Activated naive CD4-positive, alpha-beta T cell treated with anti-CD3 and anti-CD28 coated beads for 36 hours (primary cell): ENCODE measurements at regions not wholly inside any gene's neighbourhood (a gene's known extent, or its start where the extent isn't known, plus 50 kb on each side); places are given as distances from the start of the nearest gene placed in this dataset.

ENCODE experiments used
- CTCF ChIA-PET: fragments of 350-600 bp; sonication (Branson Sonifier 250); formaldehyde crosslinking; loops from one replicate; lab custom pipeline; 2021; ENCODE audit warnings: antibody characterized with exemption; lab: Charles Lee
- DNase-seq: peaks from one replicate; pipeline ENCODE4 v3.0.0-alpha.2; 2020
- H3K27ac Mint-ChIP-seq: one replicate; pipeline ENCODE4 v1.8.0; 2021; ENCODE audit warnings: mild to moderate bottlenecking, mixed read lengths
- H3K27me3 Mint-ChIP-seq: one replicate; pipeline ENCODE4 v1.8.0; 2021; ENCODE audit warnings: low read depth, mixed read lengths
- H3K36me3 Mint-ChIP-seq: one replicate; pipeline ENCODE4 v1.8.0; 2021; ENCODE audit warnings: low read depth, mixed read lengths
- H3K4me1 Mint-ChIP-seq: one replicate; pipeline ENCODE4 v1.8.0; 2021; ENCODE audit warnings: low read depth, mixed read lengths
- H3K4me3 Mint-ChIP-seq: one replicate; pipeline ENCODE4 v1.8.0; 2021; ENCODE audit warnings: mild to moderate bottlenecking, moderate library complexity, mixed read lengths
- H3K9me3 Mint-ChIP-seq: one replicate; pipeline ENCODE4 v1.8.0; 2021; ENCODE audit warnings: mixed read lengths
- intact Hi-C: fragments of 100-400 bp; cut with micrococcal nuclease; formaldehyde crosslinking; loops from one replicate; pipeline ENCODE4 v1.15.1; 2023

DNA sequence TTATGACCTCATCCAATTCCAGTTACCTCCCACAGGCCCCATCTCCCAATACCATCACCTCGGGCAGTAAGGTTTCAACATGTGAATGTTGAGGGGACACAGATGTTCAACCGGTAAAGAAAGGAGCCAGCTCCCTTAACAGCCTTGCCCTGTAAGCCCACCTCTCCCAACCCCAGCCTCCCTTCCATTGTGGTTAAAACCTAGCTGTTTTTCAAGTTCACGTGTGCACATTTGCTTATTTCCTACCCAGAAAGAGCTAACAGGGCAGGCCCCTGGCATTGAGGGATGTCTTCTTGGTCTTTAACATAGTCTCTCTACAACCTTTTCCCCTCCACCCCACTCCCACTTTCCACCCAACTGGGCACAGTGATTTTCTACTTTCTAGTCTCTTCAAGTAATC, 385.7 kb downstream of the FBXW7 start:
- H3K27me3 Mint-ChIP-seq = no peaks in the 10 kb centered on the region
- no peak for DNase-seq
- H3K36me3 Mint-ChIP-seq = peaks cover 7% of the 10 kb centered on the region
- CTCF ChIA-PET = no interaction called here
- H3K4me1 Mint-ChIP-seq = peaks cover 7% of the 10 kb centered on the region
- no peak overlapping the region for H3K4me3 Mint-ChIP-seq
- H3K9me3 Mint-ChIP-seq = peaks cover 13% of the 10 kb centered on the region
- intact Hi-C loops = loop anchor here (1.0 kb wide), 1 partner anchor 75 kb away; no protein-coding TSS in a partner anchor
- H3K27ac Mint-ChIP-seq = no peak overlapping the region

DNA sequence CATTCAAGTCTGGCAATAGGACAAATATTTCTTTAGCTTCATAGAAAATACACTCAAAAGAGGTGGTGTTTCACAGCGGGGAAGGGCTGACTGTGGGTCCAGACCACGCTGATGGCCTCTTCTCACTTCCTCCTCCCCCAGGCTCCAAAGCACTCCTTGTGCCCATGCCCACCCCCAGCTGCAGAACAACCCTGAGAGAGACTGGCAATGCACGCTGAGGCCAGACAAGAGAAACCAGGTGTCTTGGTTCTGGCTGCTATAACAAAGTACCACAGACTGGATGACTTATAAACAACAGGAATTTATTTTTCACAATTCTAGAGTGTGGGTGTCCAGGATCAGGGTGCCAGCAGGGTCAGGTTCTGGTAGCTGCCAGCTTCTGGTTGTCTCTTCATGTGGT, 386.1 kb downstream of the FBXW7 start:
- intact Hi-C loops = loop anchor here (1.0 kb wide), 1 partner anchor 74 kb away; no protein-coding TSS in a partner anchor
- CTCF ChIA-PET = no interaction called here
- H3K9me3 Mint-ChIP-seq = peaks cover 15% of the 10 kb centered on the region
- DNase-seq = no peak
- H3K36me3 Mint-ChIP-seq = peaks cover 7% of the 10 kb centered on the region
- H3K4me1 Mint-ChIP-seq = peaks cover 4% of the 10 kb centered on the region
- no peak overlapping the region for H3K27ac Mint-ChIP-seq
- no peak overlapping the region for H3K4me3 Mint-ChIP-seq
- H3K27me3 Mint-ChIP-seq = no peaks in the 10 kb centered on the region

- intact Hi-C loops = no loop called here
- peaks cover 7% of the 10 kb centered on the region for H3K36me3 Mint-ChIP-seq
- H3K4me3 Mint-ChIP-seq = no peak overlapping the region
- CTCF ChIA-PET = no interaction called here
- no peaks in the 10 kb centered on the region for H3K27me3 Mint-ChIP-seq
- no peak overlapping the region for H3K27ac Mint-ChIP-seq
- peaks cover 19% of the 10 kb centered on the region for H3K9me3 Mint-ChIP-seq
- H3K4me1 Mint-ChIP-seq = no peaks in the 10 kb centered on the region
- no peak for DNase-seq
These were observed 387.2 kb upstream of the GATB start for GRCh38 chr4:152148057-152148456.

GRCh38 chr4:152146244-152146643, 385.4 kb upstream of the GATB start:
- H3K4me3 Mint-ChIP-seq = no peak overlapping the region
- no peaks in the 10 kb centered on the region for H3K4me1 Mint-ChIP-seq
- CTCF ChIA-PET = no interaction called here
- no peak overlapping the region for H3K27ac Mint-ChIP-seq
- H3K9me3 Mint-ChIP-seq = peaks cover 19% of the 10 kb centered on the region
- no peaks in the 10 kb centered on the region for H3K27me3 Mint-ChIP-seq
- DNase-seq = no peak
- intact Hi-C loops = no loop called here
- H3K36me3 Mint-ChIP-seq = peaks cover 7% of the 10 kb centered on the region

DNA sequence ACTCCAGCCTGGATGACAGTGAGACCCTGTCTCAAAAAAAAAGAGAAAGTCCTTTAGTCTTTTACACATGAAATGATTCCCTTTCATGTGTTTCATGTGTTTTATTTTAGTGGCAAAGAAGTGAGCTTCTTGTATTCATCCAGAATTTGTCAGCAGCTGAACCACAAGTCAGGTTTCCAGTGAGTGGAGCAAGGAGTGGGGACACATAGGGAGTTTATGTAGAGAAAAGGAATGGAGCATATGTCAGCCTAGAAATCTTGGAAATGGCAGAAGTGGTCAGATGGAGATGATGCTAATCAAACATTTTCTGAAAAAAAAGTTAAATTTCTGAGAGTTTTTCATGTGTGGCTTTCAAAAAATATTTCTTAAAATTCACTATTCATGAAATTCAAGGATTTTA, 383.0 kb upstream of the GATB start:
- no peaks in the 10 kb centered on the region for H3K27me3 Mint-ChIP-seq
- intact Hi-C loops = no loop called here
- H3K9me3 Mint-ChIP-seq = peaks cover 19% of the 10 kb centered on the region
- H3K36me3 Mint-ChIP-seq = peaks cover 7% of the 10 kb centered on the region
- DNase-seq = no peak
- no peak overlapping the region for H3K4me3 Mint-ChIP-seq
- H3K4me1 Mint-ChIP-seq = peaks cover 2% of the 10 kb centered on the region
- CTCF ChIA-PET = no interaction called here
- no peak overlapping the region for H3K27ac Mint-ChIP-seq

GRCh38 chr4:152138451-152138850, 377.6 kb upstream of the GATB start:
- no peak overlapping the region for H3K4me3 Mint-ChIP-seq
- intact Hi-C loops = no loop called here

GRCh38 chr4:152132776-152133175, 372.0 kb upstream of the GATB start:
- no peak overlapping the region for H3K27ac Mint-ChIP-seq
- CTCF ChIA-PET = no interaction called here
- intact Hi-C loops = no loop called here
- H3K9me3 Mint-ChIP-seq = no peaks in the 10 kb centered on the region
- H3K27me3 Mint-ChIP-seq = no peaks in the 10 kb centered on the region
- no peaks in the 10 kb centered on the region for H3K36me3 Mint-ChIP-seq
- no peak overlapping the region for H3K4me3 Mint-ChIP-seq
- DNase-seq = no peak
- H3K4me1 Mint-ChIP-seq = peaks cover 14% of the 10 kb centered on the region

More at GRCh38 chr4:152138451-152138850, 377.6 kb upstream of the GATB start:
- H3K27ac Mint-ChIP-seq = no peak overlapping the region
- CTCF ChIA-PET = no interaction called here
- peak; percentile 51 for DNase-seq
- H3K4me1 Mint-ChIP-seq = peaks cover 16% of the 10 kb centered on the region
- no peaks in the 10 kb centered on the region for H3K27me3 Mint-ChIP-seq
- H3K9me3 Mint-ChIP-seq = no peaks in the 10 kb centered on the region
- no peaks in the 10 kb centered on the region for H3K36me3 Mint-ChIP-seq

DNA sequence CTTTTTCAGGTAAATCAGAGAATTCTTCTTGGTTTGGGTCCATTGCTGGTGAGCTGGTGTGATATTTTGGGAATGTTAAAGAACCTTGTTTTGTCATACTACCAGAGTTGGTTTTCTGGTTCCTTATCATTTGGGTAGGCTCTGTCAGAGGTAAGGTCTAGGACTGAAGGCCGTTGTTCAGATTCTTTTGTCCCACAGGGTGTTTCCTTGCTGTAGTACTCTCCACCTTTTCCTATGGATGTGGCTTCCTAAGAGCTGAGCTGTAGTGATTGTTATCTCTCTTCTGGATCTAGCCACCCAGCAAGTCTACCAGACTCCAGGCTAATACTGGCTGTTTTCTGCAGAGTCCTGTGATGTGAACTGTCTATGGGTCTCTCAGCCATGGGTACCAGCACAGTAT, 367.5 kb upstream of the GATB start:
- H3K4me1 Mint-ChIP-seq = peaks cover 26% of the 10 kb centered on the region
- intact Hi-C loops = no loop called here
- no peak overlapping the region for H3K27ac Mint-ChIP-seq
- H3K27me3 Mint-ChIP-seq = no peaks in the 10 kb centered on the region
- DNase-seq = no peak
- H3K9me3 Mint-ChIP-seq = peaks cover 17% of the 10 kb centered on the region
- CTCF ChIA-PET = interaction anchor here (0.6 to 0.7 kb wide), 2 partner anchors 68 to 98 kb away, joined by 3 read pairs; no protein-coding TSS in a partner anchor
- no peak overlapping the region for H3K4me3 Mint-ChIP-seq
- peaks cover 1% of the 10 kb centered on the region for H3K36me3 Mint-ChIP-seq

GRCh38 chr4:152126238-152126637, 365.4 kb upstream of the GATB start:
- Mint-ChIP-seq H3K4me1 (peaks cover 24% of the 10 kb centered on the region), H3K27ac (no peak overlapping the region), H3K27me3 (no peaks in the 10 kb centered on the region), H3K36me3 (peaks cover 1% of the 10 kb centered on the region), H3K9me3 (peaks cover 30% of the 10 kb centered on the region), H3K4me3 (no peak overlapping the region)
- no peak for DNase-seq
- intact Hi-C loops = no loop called here
- CTCF ChIA-PET = no interaction called here

- CTCF ChIA-PET = no interaction called here
- intact Hi-C loops = no loop called here
- Mint-ChIP-seq H3K4me3 (no peak overlapping the region), H3K27ac (no peak overlapping the region), H3K36me3 (no peaks in the 10 kb centered on the region), H3K4me1 (peaks cover 40% of the 10 kb centered on the region), H3K9me3 (peaks cover 17% of the 10 kb centered on the region), H3K27me3 (no peaks in the 10 kb centered on the region)
- DNase-seq = no peak
These were observed 358.2 kb upstream of the GATB start for GRCh38 chr4:152118819-152119553.

DNA sequence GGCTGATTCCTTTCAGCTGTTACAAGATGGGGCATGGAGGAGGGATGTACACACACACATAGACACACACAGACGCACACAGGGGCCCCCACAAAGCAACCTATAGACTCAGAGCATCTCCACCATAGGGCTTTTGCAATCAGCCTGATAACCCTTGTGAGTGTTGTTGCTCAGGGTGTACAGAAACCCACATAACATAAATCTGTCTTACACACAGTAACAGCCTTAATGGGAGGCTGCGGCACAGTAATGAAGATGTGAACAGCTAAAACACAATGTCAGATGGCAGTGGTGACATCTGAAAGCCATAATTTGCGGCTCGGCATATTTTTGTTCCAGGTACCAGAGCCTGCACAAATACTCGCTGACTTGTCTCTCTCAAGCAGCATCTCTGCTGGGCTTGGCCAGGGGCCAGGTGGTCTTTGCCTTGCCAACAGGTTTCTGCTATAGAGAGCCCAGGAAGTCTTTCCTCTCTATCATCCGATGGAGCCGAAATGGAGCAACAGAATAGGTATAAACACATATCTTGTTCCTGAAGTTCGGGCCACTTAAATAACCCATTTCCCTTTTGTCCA, 357.2 kb upstream of the GATB start:
- Mint-ChIP-seq H3K27ac (no peak overlapping the region), H3K9me3 (peaks cover 11% of the 10 kb centered on the region), H3K4me3 (no peak overlapping the region), H3K36me3 (no peaks in the 10 kb centered on the region), H3K4me1 (peaks cover 46% of the 10 kb centered on the region), H3K27me3 (no peaks in the 10 kb centered on the region)
- CTCF ChIA-PET = no interaction called here
- intact Hi-C loops = no loop called here
- no peak for DNase-seq

DNA sequence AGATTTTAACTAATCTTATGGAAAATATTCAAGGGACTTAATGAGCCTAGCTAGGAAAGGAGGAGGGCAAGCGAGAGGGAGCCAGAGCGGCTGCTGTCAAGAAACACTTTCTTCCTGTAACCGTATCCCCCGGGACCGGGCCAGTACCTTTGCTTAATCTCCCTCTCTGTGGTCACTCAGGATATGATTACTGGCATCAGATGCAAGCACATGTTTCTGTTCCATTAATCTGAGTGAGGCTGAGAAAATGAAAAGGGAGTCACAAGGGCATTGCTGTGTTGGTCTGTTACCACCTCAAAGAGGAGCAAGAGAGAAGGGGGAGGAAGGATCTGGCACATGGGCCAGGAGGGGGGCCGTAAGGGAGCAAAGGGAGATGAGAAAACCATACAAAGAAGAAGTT, 356.7 kb upstream of the GATB start:
- no peaks in the 10 kb centered on the region for H3K36me3 Mint-ChIP-seq
- DNase-seq = no peak
- H3K4me3 Mint-ChIP-seq = no peak overlapping the region
- CTCF ChIA-PET = no interaction called here
- no peak overlapping the region for H3K27ac Mint-ChIP-seq
- H3K4me1 Mint-ChIP-seq = peaks cover 50% of the 10 kb centered on the region
- H3K27me3 Mint-ChIP-seq = no peaks in the 10 kb centered on the region
- peaks cover 8% of the 10 kb centered on the region for H3K9me3 Mint-ChIP-seq
- intact Hi-C loops = no loop called here

DNA sequence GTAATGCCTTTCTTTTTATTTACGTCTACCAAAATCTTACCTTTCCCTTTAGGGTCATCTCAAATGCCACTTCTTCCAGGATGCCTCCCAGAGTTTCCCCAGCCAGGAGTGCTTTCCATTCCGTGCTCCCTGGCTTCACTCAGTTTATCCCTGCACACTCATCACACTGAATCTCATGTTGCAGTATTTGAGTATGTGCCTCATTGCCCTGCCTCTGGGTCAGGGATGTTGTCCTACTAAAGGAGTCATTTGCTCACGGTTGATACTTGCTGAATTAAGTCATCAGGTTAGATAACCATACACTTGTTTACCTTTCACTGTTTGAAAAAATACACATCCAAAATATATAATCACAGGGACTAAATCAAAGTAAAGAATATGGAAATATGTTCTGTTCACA, 356.2 kb upstream of the GATB start:
- Mint-ChIP-seq H3K27ac (no peak overlapping the region), H3K4me1 (peaks cover 54% of the 10 kb centered on the region), H3K27me3 (no peaks in the 10 kb centered on the region), H3K36me3 (no peaks in the 10 kb centered on the region), H3K4me3 (no peak overlapping the region), H3K9me3 (peaks cover 3% of the 10 kb centered on the region)
- CTCF ChIA-PET = no interaction called here
- intact Hi-C loops = no loop called here
- DNase-seq = no peak
